ENCODE measurements at regions not wholly inside any gene's neighbourhood (a gene's known extent, or its start where the extent isn't known, plus 50 kb on each side); places are given as distances from the start of the nearest gene placed in this dataset.

DNA sequence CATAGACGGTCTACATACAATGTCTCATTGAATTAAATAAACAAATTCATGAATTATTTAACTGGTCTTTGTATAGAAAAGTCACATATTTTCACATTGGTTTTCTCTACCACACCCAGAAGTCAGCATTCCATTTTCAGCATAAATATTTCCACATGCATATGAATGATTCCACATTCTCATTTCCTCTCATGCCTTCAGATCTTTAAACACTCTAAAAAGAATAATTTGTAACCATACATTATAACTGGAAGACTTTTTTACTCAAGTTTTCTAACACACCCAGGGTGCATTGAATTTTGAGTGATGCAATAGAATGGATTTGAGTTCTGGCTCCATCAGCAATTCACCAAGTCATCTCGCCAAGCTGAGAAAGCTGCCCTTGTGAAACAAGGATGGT lies 501.8 kb upstream of the TENM4 start:
- CTCF ChIA-PET: interaction anchor here (1.2 kb wide), 1 partner anchor 11 kb away, joined by 3 read pairs; no protein-coding TSS in a partner anchor
- TF ChIP-seq, protein P1, sequence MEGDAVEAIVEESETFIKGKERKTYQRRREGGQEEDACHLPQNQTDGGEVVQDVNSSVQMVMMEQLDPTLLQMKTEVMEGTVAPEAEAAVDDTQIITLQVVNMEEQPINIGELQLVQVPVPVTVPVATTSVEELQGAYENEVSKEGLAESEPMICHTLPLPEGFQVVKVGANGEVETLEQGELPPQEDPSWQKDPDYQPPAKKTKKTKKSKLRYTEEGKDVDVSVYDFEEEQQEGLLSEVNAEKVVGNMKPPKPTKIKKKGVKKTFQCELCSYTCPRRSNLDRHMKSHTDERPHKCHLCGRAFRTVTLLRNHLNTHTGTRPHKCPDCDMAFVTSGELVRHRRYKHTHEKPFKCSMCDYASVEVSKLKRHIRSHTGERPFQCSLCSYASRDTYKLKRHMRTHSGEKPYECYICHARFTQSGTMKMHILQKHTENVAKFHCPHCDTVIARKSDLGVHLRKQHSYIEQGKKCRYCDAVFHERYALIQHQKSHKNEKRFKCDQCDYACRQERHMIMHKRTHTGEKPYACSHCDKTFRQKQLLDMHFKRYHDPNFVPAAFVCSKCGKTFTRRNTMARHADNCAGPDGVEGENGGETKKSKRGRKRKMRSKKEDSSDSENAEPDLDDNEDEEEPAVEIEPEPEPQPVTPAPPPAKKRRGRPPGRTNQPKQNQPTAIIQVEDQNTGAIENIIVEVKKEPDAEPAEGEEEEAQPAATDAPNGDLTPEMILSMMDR (IDR thresholded peaks at IDR 0.05; ENCODE audit: control extremely low read depth, extremely low read depth, low read depth, missing control alignments): no peak
- no peak for DNase-seq (ENCODE audit: extremely low spot score)
- POLR2A ChIA-PET: no interaction called here

DNA sequence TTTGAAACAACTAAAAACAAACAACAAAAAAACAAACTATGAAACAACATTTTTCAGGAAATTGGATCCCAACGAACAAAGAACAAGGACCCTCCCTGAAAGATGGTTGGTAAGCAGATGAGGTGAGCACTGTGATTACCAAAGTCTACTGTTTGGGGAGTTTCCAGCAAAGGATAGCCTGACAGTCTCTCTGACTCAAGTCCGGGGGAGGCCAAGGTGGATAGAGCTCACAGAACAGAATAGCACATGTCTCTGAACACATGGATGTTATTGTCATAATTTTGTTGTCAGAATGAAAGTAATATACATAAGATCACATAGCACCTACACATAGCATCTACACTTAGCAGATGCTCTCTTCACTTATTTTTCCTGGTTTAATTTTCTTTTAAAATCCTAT lies 501.3 kb upstream of the TENM4 start:
- TF ChIP-seq, protein P1 (IDR thresholded peaks at IDR 0.05; ENCODE audit: control extremely low read depth, extremely low read depth, low read depth, missing control alignments): no peak

DNA sequence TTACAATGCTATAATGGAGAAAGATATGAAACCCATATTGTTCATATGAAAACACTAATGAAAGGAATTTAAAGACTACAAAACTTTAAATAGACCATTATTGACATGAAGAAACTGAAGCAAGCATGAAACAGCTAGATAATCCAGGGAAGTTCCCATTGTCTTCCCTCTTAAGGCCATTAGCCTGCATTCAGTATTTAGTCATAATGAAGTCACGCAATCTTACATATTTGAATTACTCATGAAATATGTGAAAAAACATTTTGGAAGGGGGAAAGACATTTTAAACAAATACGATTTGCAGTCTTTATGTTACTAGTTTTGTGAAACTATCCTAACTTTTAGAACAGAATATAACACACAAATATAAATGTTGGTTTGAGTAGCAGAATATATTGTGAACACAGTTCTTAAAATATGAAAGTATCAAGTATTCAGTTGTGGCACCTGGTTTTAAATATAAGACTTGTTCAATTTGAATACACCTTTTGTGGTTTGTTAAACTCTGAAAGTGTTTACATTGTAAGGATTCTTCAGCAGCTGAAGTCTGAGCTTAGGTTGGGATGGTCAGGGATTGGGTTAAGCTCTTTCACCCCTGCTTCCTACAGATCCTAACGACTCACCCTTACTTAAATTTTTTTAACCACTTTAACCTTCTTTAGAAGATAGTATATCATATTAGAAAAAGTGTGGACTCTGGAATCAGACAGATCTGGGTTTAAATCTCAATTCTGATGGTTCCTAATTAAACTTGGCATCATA lies 500.3 kb upstream of the TENM4 start:
- no peak for DNase-seq (ENCODE audit: extremely low spot score)
- POLR2A ChIA-PET: no interaction called here
- CTCF ChIA-PET: interaction anchor here (1.0 to 1.2 kb wide), 2 partner anchors 9 to 12 kb away, joined by 3 read pairs; no protein-coding TSS in a partner anchor
- TF ChIP-seq, protein P1 (IDR thresholded peaks at IDR 0.05; ENCODE audit: control extremely low read depth, extremely low read depth, low read depth, missing control alignments): no peak

More for the DNA sequence above, 501.3 kb upstream of the TENM4 start:
- ChIA-PET POLR2A (no interaction called here), CTCF (interaction anchor here (1.2 kb wide), 1 partner anchor 10 kb away, joined by 3 read pairs; no protein-coding TSS in a partner anchor)
- no peak for DNase-seq (ENCODE audit: extremely low spot score)

DNA sequence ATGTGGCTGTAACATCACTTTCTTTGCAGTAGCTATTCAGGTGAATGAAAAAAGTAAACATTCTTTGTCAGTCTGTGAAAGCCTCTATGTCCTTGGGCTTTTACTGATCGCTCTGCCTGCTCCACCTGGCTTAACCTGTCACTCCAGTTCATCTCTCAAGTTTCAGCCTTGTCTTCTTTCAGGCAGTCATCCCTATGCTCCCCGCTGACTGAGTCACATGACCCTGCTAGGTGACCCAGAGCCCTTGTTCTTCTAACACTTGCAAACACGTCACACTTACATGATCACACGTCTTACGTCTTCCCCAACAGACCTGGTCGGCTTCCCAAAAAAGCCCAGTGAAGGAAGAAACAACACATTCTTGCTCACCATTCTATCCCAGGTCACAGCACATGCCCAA lies 499.3 kb upstream of the TENM4 start:
- DNase-seq (ENCODE audit: extremely low spot score): no peak
- ChIA-PET CTCF (interaction anchor here (1.0 to 1.8 kb wide), 3 partner anchors 8 to 13 kb away, joined by 3 to 5 read pairs (median 5); no protein-coding TSS in a partner anchor), POLR2A (no interaction called here)
- TF ChIP-seq, protein P1 (IDR thresholded peaks at IDR 0.05; ENCODE audit: control extremely low read depth, extremely low read depth, low read depth, missing control alignments): no peak

DNA sequence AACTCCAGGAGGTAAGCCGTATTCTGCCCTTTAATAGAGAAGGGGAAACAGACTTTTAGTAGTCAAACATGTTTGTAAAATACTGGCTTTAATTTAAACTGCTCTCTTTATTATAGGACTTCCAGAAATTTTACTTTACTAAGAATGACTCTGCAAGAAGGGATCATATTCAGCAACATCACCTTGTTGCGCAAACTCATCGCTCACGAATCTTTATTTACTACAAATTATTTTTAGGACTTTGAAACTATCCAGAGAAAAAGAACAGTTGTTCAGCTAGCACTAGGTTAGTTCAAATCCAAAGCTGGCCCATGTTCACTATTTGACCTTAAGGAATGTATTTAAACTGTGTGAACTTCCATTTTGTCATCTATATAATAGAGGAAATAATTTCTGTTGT lies 498.3 kb upstream of the TENM4 start:
- ChIA-PET POLR2A (no interaction called here), CTCF (interaction anchor here (1.6 to 1.8 kb wide), 2 partner anchors 10 to 12 kb away, joined by 5 read pairs; no protein-coding TSS in a partner anchor)

DNA sequence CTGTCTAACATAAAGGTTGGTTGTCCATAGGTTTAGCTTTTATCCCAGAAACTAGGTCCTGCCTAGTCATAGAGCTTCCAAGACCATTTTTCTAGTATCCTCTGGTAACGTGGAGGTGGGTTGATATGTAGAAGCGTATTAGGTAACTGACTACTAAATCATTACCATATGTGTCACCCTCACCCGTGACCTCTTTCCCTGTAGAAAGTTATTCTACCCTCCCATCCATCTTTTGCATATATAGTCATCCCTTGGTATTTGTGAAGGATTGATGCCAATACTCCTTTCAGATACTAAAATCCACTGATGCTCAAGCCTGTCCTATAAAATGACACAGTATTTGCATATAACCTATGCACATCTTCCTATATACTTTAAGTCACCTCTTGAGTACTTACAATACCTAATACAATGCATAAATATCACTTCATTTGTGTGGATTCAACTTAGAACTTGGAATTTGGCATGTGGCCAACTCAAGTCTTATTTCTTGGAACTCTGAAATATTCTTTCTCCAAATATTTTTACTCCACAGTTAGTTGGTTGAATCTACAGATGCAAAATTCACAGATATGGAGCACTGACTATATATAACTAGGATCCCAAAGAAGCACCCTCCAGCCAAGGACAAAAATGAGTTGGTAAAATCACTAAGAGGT lies 497.0 kb upstream of the TENM4 start:
- no peak for DNase-seq (ENCODE audit: extremely low spot score)
- TF ChIP-seq, protein P1 (IDR thresholded peaks at IDR 0.05; ENCODE audit: control extremely low read depth, extremely low read depth, low read depth, missing control alignments): no peak
- CTCF ChIA-PET: interaction anchor here (1.5 kb wide), 2 partner anchors 11 to 28 kb away, joined by 3 read pairs; no protein-coding TSS in a partner anchor
- POLR2A ChIA-PET: no interaction called here

More for the DNA sequence above, 498.3 kb upstream of the TENM4 start:
- TF ChIP-seq, protein P1 (IDR thresholded peaks at IDR 0.05; ENCODE audit: control extremely low read depth, extremely low read depth, low read depth, missing control alignments): no peak
- no peak for DNase-seq (ENCODE audit: extremely low spot score)
